Colonic mucosa (tissue), 4 donors: ENCODE measurements at regions not wholly inside any gene's neighbourhood (a gene's known extent, or its start where the extent isn't known, plus 50 kb on each side); places are given as distances from the start of the nearest gene placed in this dataset.

Source experiments
- DNase-seq: peaks from one replicate; pipeline ENCODE4 v3.0.0-alpha.2; 2020
- H3K27ac ChIP-seq: fragments of 200-600 bp; one replicate; pipeline ENCODE4 v1.8.0; 2021
- H3K27me3 ChIP-seq: fragments of 200-600 bp; one replicate; pipeline ENCODE4 v1.8.0; 2021
- H3K36me3 ChIP-seq: fragments of 200-600 bp; one replicate; pipeline ENCODE4 v1.8.0; 2021
- H3K4me1 ChIP-seq: fragments of 200-600 bp; one replicate; pipeline ENCODE4 v1.8.0; 2021; ENCODE audit warnings: mild to moderate bottlenecking
- H3K4me3 ChIP-seq: fragments of 200-600 bp; one replicate; pipeline ENCODE4 v1.8.0; 2021
- H3K9ac ChIP-seq, 2 donors: one replicate each; pipeline ENCODE4 v1.7.0; 2013; ENCODE audit warnings: control low read depth in 2 of 2, low read depth in 2 of 2, low read length in 2 of 2
- H3K9me3 ChIP-seq: fragments of 200-600 bp; one replicate; pipeline ENCODE4 v1.8.0; 2021
- intact Hi-C: fragments of 100-400 bp; cut with DNase I; formaldehyde crosslinking; loops from one replicate; pipeline ENCODE4 v1.14.1; 2022
- TF ChIP-seq, protein P1 (sequence below): fragments of 200-600 bp; IDR thresholded peaks from one replicate; pipeline ENCODE4 v1.8.0; 2022; ENCODE audit warnings: antibody characterized with exemption, mild to moderate bottlenecking
- donor health status: healthy.
- donor health status: DM: no; HTN: no; CAD: no.
- donor health status: DM: no; HTN: no; CAD: no.

DNA sequence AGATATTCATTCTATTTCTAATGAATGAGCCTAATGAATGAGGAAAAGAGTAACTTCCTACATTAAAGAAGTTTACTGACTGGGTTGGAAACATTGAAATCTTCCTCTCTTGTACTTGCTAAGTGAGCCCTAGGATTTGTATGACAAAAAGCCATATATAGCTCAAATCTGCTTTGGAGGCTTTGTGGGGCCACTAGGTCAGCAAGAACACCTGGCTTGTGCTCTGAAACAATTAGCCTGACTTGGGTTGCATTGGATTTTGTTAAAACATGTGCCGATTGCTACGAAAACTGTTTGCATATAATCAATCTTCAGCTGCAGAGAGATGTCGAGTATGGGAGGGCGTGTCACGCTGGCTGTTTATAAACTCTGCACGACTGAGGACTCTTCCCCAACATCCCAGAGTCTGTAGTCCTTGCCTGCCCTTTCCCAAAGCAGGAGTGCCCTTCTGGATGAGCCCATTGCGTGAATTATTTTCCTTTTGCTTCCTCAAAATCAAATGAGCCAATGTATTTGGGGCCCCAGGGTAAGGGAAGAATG is 684.8 kb downstream of the DHX35 start:
- H3K9ac ChIP-seq = no peak overlapping the region
- no peaks in the 10 kb centered on the region for H3K9me3 ChIP-seq
- TF ChIP-seq, protein P1, sequence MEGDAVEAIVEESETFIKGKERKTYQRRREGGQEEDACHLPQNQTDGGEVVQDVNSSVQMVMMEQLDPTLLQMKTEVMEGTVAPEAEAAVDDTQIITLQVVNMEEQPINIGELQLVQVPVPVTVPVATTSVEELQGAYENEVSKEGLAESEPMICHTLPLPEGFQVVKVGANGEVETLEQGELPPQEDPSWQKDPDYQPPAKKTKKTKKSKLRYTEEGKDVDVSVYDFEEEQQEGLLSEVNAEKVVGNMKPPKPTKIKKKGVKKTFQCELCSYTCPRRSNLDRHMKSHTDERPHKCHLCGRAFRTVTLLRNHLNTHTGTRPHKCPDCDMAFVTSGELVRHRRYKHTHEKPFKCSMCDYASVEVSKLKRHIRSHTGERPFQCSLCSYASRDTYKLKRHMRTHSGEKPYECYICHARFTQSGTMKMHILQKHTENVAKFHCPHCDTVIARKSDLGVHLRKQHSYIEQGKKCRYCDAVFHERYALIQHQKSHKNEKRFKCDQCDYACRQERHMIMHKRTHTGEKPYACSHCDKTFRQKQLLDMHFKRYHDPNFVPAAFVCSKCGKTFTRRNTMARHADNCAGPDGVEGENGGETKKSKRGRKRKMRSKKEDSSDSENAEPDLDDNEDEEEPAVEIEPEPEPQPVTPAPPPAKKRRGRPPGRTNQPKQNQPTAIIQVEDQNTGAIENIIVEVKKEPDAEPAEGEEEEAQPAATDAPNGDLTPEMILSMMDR = no peak
- no peak overlapping the region for H3K4me3 ChIP-seq
- no peaks in the 10 kb centered on the region for H3K4me1 ChIP-seq
- intact Hi-C loops = no loop called here
- no peak for DNase-seq
- H3K36me3 ChIP-seq = no peaks in the 10 kb centered on the region
- no peaks in the 10 kb centered on the region for H3K27me3 ChIP-seq
- H3K27ac ChIP-seq = no peak overlapping the region

DNA sequence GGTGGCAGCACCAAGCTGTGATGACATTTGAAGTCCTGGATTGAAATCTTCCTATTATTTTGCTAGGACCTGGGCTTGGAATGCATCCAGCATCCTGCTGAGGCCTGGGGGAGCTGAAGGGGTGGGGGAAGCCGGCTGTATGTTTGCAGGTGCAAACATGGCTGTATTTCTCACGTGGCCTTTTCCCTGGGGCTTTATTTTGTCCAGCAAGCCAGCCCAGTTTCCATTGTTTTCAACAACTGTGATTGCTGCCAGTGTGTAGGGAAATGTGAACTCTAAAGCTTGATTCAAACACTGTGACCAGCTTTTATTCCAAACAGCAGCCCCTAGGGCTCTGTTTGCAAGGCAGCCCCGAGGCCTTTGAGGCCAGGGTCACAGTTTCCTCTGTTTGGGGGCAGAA is 683.0 kb downstream of the DHX35 start:
- H3K27me3 ChIP-seq = no peaks in the 10 kb centered on the region
- TF ChIP-seq, protein P1 = no peak
- no peaks in the 10 kb centered on the region for H3K4me1 ChIP-seq
- H3K9ac ChIP-seq = no peak overlapping the region
- H3K9me3 ChIP-seq = no peaks in the 10 kb centered on the region
- DNase-seq = no peak
- H3K36me3 ChIP-seq = no peaks in the 10 kb centered on the region
- intact Hi-C loops = no loop called here
- H3K4me3 ChIP-seq = no peak overlapping the region
- no peak overlapping the region for H3K27ac ChIP-seq

DNA sequence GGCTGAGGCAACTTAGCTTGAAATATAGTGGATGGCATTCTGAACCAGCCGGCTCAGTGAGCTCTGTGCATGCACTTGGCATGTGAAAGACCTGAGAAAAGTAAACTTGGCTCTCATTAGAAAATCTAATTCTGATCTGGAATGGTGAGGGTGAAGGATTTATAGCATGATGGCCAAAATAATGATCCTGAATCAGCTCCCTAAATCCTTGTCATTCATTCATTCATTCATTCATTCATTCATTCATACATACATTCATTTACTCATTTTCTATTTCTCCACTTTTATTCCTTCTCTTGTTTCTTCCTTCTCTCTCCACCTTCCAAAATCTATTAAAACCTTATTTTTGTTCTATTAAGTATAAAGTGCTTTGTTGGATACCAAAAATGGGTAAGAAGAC is 681.1 kb downstream of the DHX35 start:
- TF ChIP-seq, protein P1 = no peak
- Histone ChIP-seq H3K9me3 (no peaks in the 10 kb centered on the region), H3K4me3 (no peak overlapping the region), H3K9ac (no peak overlapping the region), H3K27ac (no peak overlapping the region), H3K4me1 (no peaks in the 10 kb centered on the region), H3K27me3 (no peaks in the 10 kb centered on the region), H3K36me3 (no peaks in the 10 kb centered on the region)
- intact Hi-C loops = no loop called here
- DNase-seq = no peak

DNA sequence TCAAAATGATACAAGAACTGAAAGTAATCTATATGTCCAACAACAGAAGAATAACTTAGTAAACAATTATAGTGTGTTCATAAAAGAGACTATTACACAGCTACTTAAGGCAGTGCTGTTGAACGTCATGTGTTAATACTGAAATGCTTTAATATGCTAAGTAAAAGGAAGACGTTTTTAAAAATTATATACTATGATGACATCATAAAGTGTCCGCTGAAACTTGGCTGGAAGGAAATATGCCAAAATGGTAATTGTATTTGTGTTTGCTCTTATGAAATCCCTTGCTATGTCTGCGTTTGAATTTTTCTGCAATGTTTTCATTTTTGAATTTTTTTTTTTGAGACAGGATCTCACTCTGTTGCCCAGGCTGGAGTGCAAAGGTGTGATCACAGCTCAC is 679.3 kb downstream of the DHX35 start:
- Histone ChIP-seq H3K36me3 (no peaks in the 10 kb centered on the region), H3K9me3 (no peaks in the 10 kb centered on the region), H3K27me3 (no peaks in the 10 kb centered on the region), H3K4me3 (no peak overlapping the region), H3K9ac (no peak overlapping the region), H3K4me1 (no peaks in the 10 kb centered on the region), H3K27ac (no peak overlapping the region)
- TF ChIP-seq, protein P1 = no peak
- intact Hi-C loops = no loop called here
- DNase-seq = no peak

DNA sequence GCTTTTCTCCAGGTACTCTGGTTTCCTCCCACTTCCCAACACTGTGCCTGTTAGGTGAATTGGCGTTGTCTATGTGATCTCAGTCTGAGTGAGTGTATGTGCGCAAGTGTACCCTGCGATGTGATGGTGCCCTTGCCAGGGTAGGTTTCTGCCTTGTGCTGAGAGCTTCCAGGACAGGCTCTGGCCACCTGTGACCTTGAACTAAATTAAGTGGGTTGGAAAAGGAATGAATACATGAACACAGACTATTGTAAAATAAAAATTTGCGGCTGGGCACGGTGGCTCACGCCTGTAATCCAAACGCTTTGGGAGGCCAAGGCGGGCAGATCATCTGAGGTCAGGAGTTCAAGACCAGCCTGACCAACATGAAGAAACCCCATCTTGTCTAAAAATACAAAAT is 678.0 kb downstream of the DHX35 start:
- no peaks in the 10 kb centered on the region for H3K4me1 ChIP-seq
- TF ChIP-seq, protein P1 = no peak

DNA sequence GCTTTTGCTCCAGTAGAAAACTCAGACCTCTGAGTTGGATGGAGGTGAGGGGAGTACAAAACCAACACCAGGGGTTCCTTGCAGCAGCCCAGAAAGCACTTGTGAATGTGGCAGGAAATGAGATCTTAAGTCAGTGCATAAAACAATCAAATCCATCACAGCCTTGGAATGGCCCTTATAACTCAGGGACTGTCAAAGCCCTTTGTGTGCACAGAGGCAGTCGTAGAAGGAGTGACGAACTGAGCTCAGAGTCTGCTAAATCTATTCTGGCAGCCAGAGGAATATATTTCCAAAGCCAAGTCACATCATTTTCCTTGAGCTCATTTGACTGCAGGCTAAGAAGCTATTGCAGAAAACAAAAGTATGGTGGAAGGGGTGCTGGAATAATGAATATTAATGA is 676.6 kb downstream of the DHX35 start:
- intact Hi-C loops = no loop called here
- Histone ChIP-seq H3K9ac (no peak overlapping the region), H3K27ac (no peak overlapping the region), H3K4me1 (no peaks in the 10 kb centered on the region), H3K27me3 (no peaks in the 10 kb centered on the region), H3K4me3 (no peak overlapping the region), H3K36me3 (no peaks in the 10 kb centered on the region), H3K9me3 (no peaks in the 10 kb centered on the region)
- TF ChIP-seq, protein P1 = no peak
- no peak for DNase-seq

More for the DNA sequence above, 678.0 kb downstream of the DHX35 start:
- Histone ChIP-seq H3K9ac (no peak overlapping the region), H3K36me3 (no peaks in the 10 kb centered on the region), H3K4me3 (no peak overlapping the region), H3K27me3 (no peaks in the 10 kb centered on the region), H3K27ac (no peak overlapping the region), H3K9me3 (no peaks in the 10 kb centered on the region)
- intact Hi-C loops = no loop called here
- DNase-seq = no peak
